ENCODE measurements at regions not wholly inside any gene's neighbourhood (a gene's known extent, or its start where the extent isn't known, plus 50 kb on each side); places are given as distances from the start of the nearest gene placed in this dataset.

DNA sequence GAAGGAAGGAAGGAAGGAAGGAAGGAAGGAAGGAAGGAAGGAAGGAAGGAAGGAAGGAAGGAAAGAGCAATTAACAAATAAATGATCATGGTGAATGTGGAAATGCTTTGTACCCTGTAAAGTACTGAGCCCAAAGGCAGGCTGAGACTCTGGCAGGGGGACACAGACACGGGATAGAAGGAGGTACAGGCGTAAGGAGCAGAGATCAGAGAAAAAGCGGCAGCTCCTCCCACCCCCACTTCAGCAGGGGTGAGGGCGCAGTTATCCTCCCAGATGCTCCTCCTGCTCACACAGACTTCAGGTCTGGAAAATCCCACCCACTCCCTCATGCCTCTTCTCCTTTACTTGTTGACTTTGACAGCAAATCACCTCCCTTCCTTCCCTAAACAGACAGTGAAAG is 464.5 kb downstream of the MATN1 start:
- TF ChIP-seq, protein P1, sequence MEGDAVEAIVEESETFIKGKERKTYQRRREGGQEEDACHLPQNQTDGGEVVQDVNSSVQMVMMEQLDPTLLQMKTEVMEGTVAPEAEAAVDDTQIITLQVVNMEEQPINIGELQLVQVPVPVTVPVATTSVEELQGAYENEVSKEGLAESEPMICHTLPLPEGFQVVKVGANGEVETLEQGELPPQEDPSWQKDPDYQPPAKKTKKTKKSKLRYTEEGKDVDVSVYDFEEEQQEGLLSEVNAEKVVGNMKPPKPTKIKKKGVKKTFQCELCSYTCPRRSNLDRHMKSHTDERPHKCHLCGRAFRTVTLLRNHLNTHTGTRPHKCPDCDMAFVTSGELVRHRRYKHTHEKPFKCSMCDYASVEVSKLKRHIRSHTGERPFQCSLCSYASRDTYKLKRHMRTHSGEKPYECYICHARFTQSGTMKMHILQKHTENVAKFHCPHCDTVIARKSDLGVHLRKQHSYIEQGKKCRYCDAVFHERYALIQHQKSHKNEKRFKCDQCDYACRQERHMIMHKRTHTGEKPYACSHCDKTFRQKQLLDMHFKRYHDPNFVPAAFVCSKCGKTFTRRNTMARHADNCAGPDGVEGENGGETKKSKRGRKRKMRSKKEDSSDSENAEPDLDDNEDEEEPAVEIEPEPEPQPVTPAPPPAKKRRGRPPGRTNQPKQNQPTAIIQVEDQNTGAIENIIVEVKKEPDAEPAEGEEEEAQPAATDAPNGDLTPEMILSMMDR (IDR thresholded peaks at IDR 0.05; ENCODE audit: low read depth, low read length, poor library complexity, severe bottlenecking) = no peak
- no peak for TF ChIP-seq EZH2phosphoT487 (IDR thresholded peaks at IDR 0.05; ENCODE audit: borderline replicate concordance, low read length)
- Histone ChIP-seq H3K4me3 (ENCODE audit: low read length) (no peak overlapping the region), H3K27me3 (ENCODE audit: control insufficient read depth, low read length) (peaks cover 3% of the 10 kb centered on the region), H3K4me1 (ENCODE audit: control insufficient read depth, low read length) (no peaks in the 10 kb centered on the region), H4K20me1 (ENCODE audit: control insufficient read depth, insufficient read depth, low read depth, low read length) (no peaks in the 10 kb centered on the region), H3K27ac (ENCODE audit: low read depth, low read length) (no peak overlapping the region), H3K9me2 (replicated peaks; ENCODE audit: control insufficient read depth, low read length) (no peaks in the 10 kb centered on the region), H3K4me2 (ENCODE audit: low read length) (no peak overlapping the region), H3K36me3 (ENCODE audit: control insufficient read depth, low read length) (no peaks in the 10 kb centered on the region), H3F3A (ENCODE audit: control insufficient read depth, insufficient read depth) (no peaks in the 10 kb centered on the region), H3K9me3 (ENCODE audit: control insufficient read depth, insufficient read depth, low read length) (no peaks in the 10 kb centered on the region), H3K79me2 (ENCODE audit: control insufficient read depth, low read length) (no peaks in the 10 kb centered on the region)

DNA sequence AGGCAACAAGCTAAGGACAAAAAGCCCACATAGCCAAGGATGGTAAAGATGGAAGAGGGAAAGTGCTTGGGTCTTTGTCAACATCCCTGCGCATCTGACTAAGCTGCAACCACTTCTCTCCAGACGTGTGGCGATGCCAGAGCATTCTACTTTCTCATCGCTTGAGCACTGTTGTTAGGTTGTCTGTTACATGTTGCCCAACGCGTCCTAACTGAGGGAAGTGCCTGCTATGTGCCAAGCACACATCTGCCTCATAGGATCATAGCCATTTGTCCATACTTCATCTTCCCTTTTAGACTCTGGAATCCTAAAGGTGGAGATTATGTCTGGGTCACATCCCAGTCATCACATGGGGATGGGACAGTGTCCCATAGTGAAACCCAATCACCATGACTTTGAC is 464.9 kb downstream of the MATN1 start:
- Histone ChIP-seq H3K4me3 (ENCODE audit: low read length) (no peak overlapping the region), H3K4me1 (ENCODE audit: control insufficient read depth, low read length) (no peaks in the 10 kb centered on the region), H3F3A (ENCODE audit: control insufficient read depth, insufficient read depth) (no peaks in the 10 kb centered on the region), H3K27ac (ENCODE audit: low read depth, low read length) (no peak overlapping the region), H3K27me3 (ENCODE audit: control insufficient read depth, low read length) (peaks cover 3% of the 10 kb centered on the region), H3K9me2 (replicated peaks; ENCODE audit: control insufficient read depth, low read length) (no peaks in the 10 kb centered on the region), H3K36me3 (ENCODE audit: control insufficient read depth, low read length) (no peaks in the 10 kb centered on the region), H4K20me1 (ENCODE audit: control insufficient read depth, insufficient read depth, low read depth, low read length) (no peaks in the 10 kb centered on the region), H3K79me2 (ENCODE audit: control insufficient read depth, low read length) (no peaks in the 10 kb centered on the region), H3K9me3 (ENCODE audit: control insufficient read depth, insufficient read depth, low read length) (no peaks in the 10 kb centered on the region), H3K4me2 (ENCODE audit: low read length) (no peak overlapping the region)
- TF ChIP-seq, protein P1 (IDR thresholded peaks at IDR 0.05; ENCODE audit: low read depth, low read length, poor library complexity, severe bottlenecking) = no peak
- no peak for TF ChIP-seq EZH2phosphoT487 (IDR thresholded peaks at IDR 0.05; ENCODE audit: borderline replicate concordance, low read length)

DNA sequence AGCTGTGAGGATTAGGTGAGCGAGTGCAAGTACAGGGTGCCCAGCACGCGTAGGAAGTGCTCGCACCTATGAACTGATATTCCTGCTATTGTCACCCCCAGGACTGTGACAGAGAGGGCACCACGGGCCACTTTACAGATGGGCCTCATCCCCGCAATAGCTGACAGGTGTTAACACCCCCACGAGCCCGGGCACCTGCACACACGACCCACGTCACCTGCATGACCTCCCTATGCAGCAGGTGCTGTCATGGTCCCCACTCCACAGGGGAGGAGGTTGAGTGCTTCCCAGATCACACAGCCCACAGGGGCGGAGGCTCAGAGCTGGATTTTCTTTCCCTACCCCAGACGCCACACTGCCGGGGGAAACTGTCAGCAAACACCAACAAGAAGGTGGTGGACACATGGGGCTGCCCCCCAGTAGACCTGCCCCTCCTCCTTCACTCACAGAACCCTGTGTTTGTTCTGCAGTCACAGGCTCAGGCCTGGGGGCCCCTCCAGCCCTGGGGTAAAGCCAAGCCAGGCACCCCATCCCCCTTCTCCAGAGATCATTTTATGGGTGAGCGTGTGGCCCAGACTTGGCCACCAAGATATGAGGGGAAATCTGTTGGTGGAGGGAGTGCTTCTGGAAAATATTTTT is 465.5 kb downstream of the MATN1 start:
- Histone ChIP-seq H3K4me3 (ENCODE audit: low read length) (no peak overlapping the region), H3K27ac (ENCODE audit: low read depth, low read length) (no peak overlapping the region), H3K79me2 (ENCODE audit: control insufficient read depth, low read length) (no peaks in the 10 kb centered on the region), H3F3A (ENCODE audit: control insufficient read depth, insufficient read depth) (no peaks in the 10 kb centered on the region), H3K9me3 (ENCODE audit: control insufficient read depth, insufficient read depth, low read length) (no peaks in the 10 kb centered on the region), H4K20me1 (ENCODE audit: control insufficient read depth, insufficient read depth, low read depth, low read length) (no peaks in the 10 kb centered on the region), H3K9me2 (replicated peaks; ENCODE audit: control insufficient read depth, low read length) (no peaks in the 10 kb centered on the region), H3K4me2 (ENCODE audit: low read length) (no peak overlapping the region), H3K36me3 (ENCODE audit: control insufficient read depth, low read length) (no peaks in the 10 kb centered on the region), H3K4me1 (ENCODE audit: control insufficient read depth, low read length) (no peaks in the 10 kb centered on the region), H3K27me3 (ENCODE audit: control insufficient read depth, low read length) (peaks cover 3% of the 10 kb centered on the region)
- TF ChIP-seq EZH2phosphoT487 (IDR thresholded peaks at IDR 0.05; ENCODE audit: borderline replicate concordance, low read length) = no peak
- TF ChIP-seq, protein P1 (IDR thresholded peaks at IDR 0.05; ENCODE audit: low read depth, low read length, poor library complexity, severe bottlenecking) = no peak
